ENCODE measurements at regions not wholly inside any gene's neighbourhood (a gene's known extent, or its start where the extent isn't known, plus 50 kb on each side); places are given as distances from the start of the nearest gene placed in this dataset.

DNA sequence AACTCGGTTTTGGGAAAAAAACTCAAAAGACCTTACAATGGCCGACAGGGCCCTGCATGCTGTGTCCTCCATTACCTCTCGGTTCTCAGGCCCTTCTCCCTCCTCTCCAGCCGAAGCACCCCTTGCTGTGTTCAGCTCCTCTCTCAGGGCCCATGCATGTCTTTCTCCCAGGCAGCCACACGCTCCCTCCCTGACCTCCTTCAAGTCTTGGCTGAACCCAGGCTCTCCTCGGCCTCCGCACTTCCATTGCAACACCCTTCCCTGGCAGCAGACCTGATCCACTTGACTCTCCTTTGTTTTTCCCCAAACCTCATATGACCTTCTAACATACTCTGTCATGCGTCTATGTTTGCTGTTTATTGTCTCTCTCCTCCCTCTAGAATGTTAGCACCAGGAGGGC, 114.0 kb downstream of the CYP26B1 start:
- H3K4me1 ChIP-seq = no peaks in the 10 kb centered on the region
- no peaks in the 10 kb centered on the region for H3K36me3 ChIP-seq
- no peak overlapping the region for H3K4me3 ChIP-seq (ENCODE audit: low read depth, low read length)
- no peak for DNase-seq
- no peak for TF ChIP-seq CTCF (IDR thresholded peaks at IDR 0.05; ENCODE audit: low read depth, low read length)
- H3K27me3 ChIP-seq = no peaks in the 10 kb centered on the region
- H3K9me3 ChIP-seq = no peaks in the 10 kb centered on the region

DNA sequence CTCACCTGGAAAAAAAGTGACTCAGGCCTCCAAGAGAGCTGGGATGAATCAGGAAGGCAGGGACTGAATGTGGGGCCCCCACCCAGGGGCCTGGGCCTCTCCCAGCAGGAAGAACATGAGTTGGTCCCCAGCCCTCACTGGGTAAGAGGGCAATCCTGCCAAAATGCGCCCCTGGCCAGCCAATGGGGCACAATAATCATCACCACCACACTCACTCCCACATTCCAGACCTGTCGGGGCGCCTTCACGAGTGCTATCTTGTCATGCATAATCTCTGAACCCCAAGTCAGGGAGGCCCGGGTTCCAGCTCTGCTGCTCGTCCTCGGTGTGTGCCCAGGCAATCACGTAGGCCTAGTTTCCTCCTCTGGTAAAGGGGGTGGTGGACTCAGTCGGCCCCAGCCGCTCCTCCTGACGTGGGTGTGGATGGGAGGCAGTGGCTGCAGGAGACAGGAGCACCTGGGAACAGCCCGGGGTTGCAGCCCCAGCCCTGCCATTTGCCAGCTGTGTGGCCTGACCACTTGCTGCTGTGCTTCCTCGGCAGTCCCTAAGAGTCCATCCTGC, 115.1 kb downstream of the CYP26B1 start:
- H3K4me3 ChIP-seq (ENCODE audit: low read depth, low read length) = no peak overlapping the region
- DNase-seq = no peak
- no peaks in the 10 kb centered on the region for H3K36me3 ChIP-seq
- no peaks in the 10 kb centered on the region for H3K4me1 ChIP-seq
- H3K27me3 ChIP-seq = no peaks in the 10 kb centered on the region
- TF ChIP-seq CTCF (IDR thresholded peaks at IDR 0.05; ENCODE audit: low read depth, low read length) = no peak
- H3K9me3 ChIP-seq = no peaks in the 10 kb centered on the region

DNA sequence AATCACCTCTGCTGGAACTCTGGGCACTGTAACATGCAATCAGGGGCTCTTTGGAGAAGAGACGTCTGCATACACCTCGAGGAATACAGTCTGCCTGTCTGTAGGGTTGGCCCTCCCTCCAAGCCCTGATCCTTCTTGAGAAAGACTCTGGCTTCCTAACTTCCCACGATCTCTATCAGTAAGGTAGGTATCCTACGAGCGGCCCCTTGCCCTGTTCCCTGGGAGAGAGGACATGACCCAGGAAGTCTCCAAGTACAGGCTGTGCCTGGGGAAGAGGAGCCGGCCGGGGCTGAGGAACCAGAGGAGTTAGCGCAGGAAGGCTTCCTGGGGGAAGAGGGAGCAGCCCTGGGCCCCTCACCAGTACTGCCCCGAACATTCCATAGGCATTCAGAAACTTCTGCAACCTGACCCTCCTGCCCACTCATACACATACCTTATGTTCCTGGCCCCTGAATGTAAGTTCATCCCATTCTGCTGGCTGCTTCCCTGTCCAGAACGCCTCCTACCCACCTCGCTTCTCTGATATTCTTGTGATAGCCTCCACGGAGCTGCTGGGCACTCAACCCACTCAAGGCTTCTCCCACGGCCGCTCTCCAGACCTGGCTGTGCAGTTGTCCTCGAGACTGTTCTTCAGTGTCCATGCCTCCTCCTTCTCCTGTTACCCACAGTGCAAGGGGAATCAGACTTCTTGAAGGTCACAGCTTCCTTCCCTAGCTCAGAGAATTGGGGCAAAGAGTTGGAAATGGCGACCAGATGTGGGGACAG, 116.1 kb downstream of the CYP26B1 start:
- no peaks in the 10 kb centered on the region for H3K4me1 ChIP-seq
- no peak for DNase-seq
- no peak for TF ChIP-seq CTCF (IDR thresholded peaks at IDR 0.05; ENCODE audit: low read depth, low read length)
- no peak overlapping the region for H3K4me3 ChIP-seq (ENCODE audit: low read depth, low read length)
- no peaks in the 10 kb centered on the region for H3K9me3 ChIP-seq
- no peaks in the 10 kb centered on the region for H3K36me3 ChIP-seq
- H3K27me3 ChIP-seq = no peaks in the 10 kb centered on the region

DNA sequence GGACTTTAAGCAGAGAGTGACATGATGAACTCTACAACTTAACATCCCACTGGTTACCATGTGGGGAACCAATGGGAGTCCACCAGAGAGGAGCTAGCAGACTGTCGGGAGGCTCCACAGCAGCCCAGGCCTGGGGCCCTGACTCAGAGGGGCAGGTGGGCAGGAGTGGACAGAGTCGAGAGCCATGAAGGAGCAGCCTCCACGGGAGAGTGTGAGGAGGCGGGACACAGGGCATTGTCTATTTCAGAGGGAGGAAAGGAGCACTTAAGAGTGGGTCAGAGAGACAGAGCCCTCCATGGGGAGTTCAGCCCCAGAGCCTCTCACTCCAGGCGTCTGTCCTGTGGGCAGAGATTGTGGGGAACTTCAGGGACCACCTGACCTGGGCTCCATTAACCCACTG, 118.7 kb downstream of the CYP26B1 start:
- H3K27me3 ChIP-seq = no peaks in the 10 kb centered on the region
- no peaks in the 10 kb centered on the region for H3K36me3 ChIP-seq
- H3K4me1 ChIP-seq = no peaks in the 10 kb centered on the region
- no peak for TF ChIP-seq CTCF (IDR thresholded peaks at IDR 0.05; ENCODE audit: low read depth, low read length)
- no peaks in the 10 kb centered on the region for H3K9me3 ChIP-seq
- no peak overlapping the region for H3K4me3 ChIP-seq (ENCODE audit: low read depth, low read length)
- no peak for DNase-seq

- Histone ChIP-seq H3K9me3 (no peaks in the 10 kb centered on the region), H3K4me3 (ENCODE audit: low read depth, low read length) (no peak overlapping the region), H3K27me3 (no peaks in the 10 kb centered on the region), H3K36me3 (no peaks in the 10 kb centered on the region), H3K4me1 (no peaks in the 10 kb centered on the region)
- no peak for TF ChIP-seq CTCF (IDR thresholded peaks at IDR 0.05; ENCODE audit: low read depth, low read length)
- no peak for DNase-seq
Observed at GRCh38 chr2:72028351-72028995, 119.2 kb downstream of the CYP26B1 start.

All from BE2C (cell line).